Esophagus muscularis mucosa (tissue), 4 donors: ENCODE measurements at regions not wholly inside any gene's neighbourhood (a gene's known extent, or its start where the extent isn't known, plus 50 kb on each side); places are given as distances from the start of the nearest gene placed in this dataset.
"Not testable (repeated sequence)": the region's sequence is repeated elsewhere in the genome, so short reads cannot be mapped to it uniquely, and the experiment has no call there.

Source experiments
- CTCF ChIP-seq, 3 experiments: fragments of 200-600 bp in 2 of 3; fragments of 450-650 bp in 1 of 3; sonication (generic) in 2 of 3; IDR thresholded peaks; one replicate each; pipeline ENCODE4 v1.5.1; 2017 to 2019; ENCODE audit warnings: antibody characterized with exemption in 3 of 3, mild to moderate bottlenecking in 2 of 3, moderate library complexity in 1 of 3
- EP300 ChIP-seq: sonication (generic); formaldehyde crosslinking; IDR thresholded peaks from one replicate; pipeline ENCODE4 v1.6.1; 2017; ENCODE audit warnings: antibody characterized with exemption
- POLR2A ChIP-seq: fragments of 450-650 bp; IDR thresholded peaks from one replicate; pipeline ENCODE4 v1.6.1; 2017; ENCODE audit warnings: antibody characterized with exemption, moderate library complexity, mild to moderate bottlenecking, low read depth
- POLR2AphosphoS5 ChIP-seq, 2 donors: sonication (generic); formaldehyde crosslinking; IDR thresholded peaks; one replicate each; pipeline ENCODE4 v1.6.1; 2017; ENCODE audit warnings: antibody characterized with exemption in 2 of 2

GRCh38 chr2:89960570-89960969 is 1269.1 kb downstream of the RPIA start:
- not testable (repeated sequence) for TF ChIP-seq CTCF (IDR thresholded peaks at IDR 0.05); POLR2A; EP300; POLR2AphosphoS5 (IDR thresholded peaks at IDR 0.05)
